ENCODE measurements at regions not wholly inside any gene's neighbourhood (a gene's known extent, or its start where the extent isn't known, plus 50 kb on each side); places are given as distances from the start of the nearest gene placed in this dataset.

GRCh38 chr10:43946445-43946844 lies 297.8 kb upstream of the ZNF32 start (continued):
- TF ChIP-seq MAFK (IDR thresholded peaks at IDR 0.05; ENCODE audit: low read depth, low read length) (no peak), TAF1 (IDR thresholded peaks at IDR 0.05; ENCODE audit: low read depth, low read length) (no peak)

Data from H1 (cell line).